ENCODE measurements at regions not wholly inside any gene's neighbourhood (a gene's known extent, or its start where the extent isn't known, plus 50 kb on each side); places are given as distances from the start of the nearest gene placed in this dataset.

DNA sequence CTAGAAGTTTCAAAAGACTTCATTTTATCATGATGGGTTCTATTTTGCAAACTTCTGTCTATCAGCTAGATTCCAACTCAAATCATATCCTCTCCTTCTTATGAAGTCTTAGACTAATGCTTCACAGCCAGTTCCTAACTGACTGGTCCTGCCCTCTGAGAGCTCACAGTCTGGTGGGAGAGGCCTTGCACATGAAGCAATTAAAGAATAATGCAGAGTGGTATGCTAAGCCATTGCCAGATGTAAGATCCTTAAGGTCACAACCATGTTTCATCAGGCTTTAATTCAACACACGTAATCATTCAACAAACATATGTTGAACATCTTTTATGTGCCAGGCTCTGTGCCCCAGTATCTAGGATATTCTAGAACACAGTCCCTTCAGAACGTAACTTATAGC lies 125.8 kb upstream of the TMPO start:
- TF ChIP-seq, protein P1, sequence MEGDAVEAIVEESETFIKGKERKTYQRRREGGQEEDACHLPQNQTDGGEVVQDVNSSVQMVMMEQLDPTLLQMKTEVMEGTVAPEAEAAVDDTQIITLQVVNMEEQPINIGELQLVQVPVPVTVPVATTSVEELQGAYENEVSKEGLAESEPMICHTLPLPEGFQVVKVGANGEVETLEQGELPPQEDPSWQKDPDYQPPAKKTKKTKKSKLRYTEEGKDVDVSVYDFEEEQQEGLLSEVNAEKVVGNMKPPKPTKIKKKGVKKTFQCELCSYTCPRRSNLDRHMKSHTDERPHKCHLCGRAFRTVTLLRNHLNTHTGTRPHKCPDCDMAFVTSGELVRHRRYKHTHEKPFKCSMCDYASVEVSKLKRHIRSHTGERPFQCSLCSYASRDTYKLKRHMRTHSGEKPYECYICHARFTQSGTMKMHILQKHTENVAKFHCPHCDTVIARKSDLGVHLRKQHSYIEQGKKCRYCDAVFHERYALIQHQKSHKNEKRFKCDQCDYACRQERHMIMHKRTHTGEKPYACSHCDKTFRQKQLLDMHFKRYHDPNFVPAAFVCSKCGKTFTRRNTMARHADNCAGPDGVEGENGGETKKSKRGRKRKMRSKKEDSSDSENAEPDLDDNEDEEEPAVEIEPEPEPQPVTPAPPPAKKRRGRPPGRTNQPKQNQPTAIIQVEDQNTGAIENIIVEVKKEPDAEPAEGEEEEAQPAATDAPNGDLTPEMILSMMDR (IDR thresholded peaks at IDR 0.05; ENCODE audit: insufficient read depth, low read length, poor library complexity, severe bottlenecking) = no peak
- TF ChIP-seq EZH2phosphoT487 (conservative IDR thresholded peaks at IDR 0.05; ENCODE audit: low read length) = no peak
